BJ (cell line): ENCODE measurements at regions not wholly inside any gene's neighbourhood (a gene's known extent, or its start where the extent isn't known, plus 50 kb on each side); places are given as distances from the start of the nearest gene placed in this dataset.

Source experiments
- CTCF ChIA-PET: fragments of 350-600 bp; formaldehyde crosslinking; extraction: SDS; loops from one replicate; lab custom pipeline; 2021; ENCODE audit warnings: antibody characterized with exemption, inconsistent platforms; lab: Yijun Ruan, JAX
- POLR2A ChIA-PET: fragments of 300-600 bp; sonication (Branson Sonifier 250); formaldehyde crosslinking; extraction: SDS; loops from one replicate; lab custom pipeline; 2021; ENCODE audit warnings: antibody characterized with exemption; lab: Charles Lee
- DNase-seq: peaks from one replicate; pipeline ENCODE4 v3.0.0-alpha.2; 2011; ENCODE audit warnings: low read depth
- H3K27me3 ChIP-seq: 2 replicates; pipeline ENCODE4 v1.6.0; 2011; ENCODE audit warnings: low read length; ENCODE audit not compliant: control insufficient read depth, insufficient read depth
- H3K36me3 ChIP-seq: 2 replicates; pipeline ENCODE4 v1.5.1; 2011; ENCODE audit warnings: low read length; ENCODE audit not compliant: control insufficient read depth, insufficient read depth
- H3K4me3 ChIP-seq: 2 replicates; pipeline ENCODE4 v1.5.1; 2011; ENCODE audit warnings: low read depth, mild to moderate bottlenecking, control low read depth, low read length
- TF ChIP-seq, protein P1 (sequence below): IDR thresholded peaks from 2 replicates; pipeline ENCODE4 v1.5.1; 2011; ENCODE audit warnings: low read depth, mild to moderate bottlenecking, control low read depth, inconsistent platforms, low read length, moderate library complexity; ENCODE audit not compliant: insufficient read depth

DNA sequence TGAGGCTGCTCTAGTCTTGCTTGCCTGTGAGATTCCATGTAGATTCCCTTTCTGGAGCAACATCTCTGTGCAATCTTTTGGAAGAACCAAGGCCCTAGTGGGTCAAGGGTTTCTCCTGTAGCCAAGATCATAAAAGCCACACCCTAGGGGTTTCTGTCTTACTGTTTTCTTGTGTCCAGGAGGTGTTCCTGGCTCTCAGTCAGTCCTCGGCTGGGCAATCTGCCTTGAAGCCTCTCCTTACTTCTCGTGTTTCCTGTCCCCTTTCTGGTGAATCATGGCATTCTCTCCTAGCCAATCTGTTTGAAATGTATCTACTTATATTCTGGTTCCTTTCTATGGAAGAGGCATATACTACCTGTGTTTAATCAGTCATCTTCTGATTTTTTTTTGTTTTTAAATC lies 484.8 kb upstream of the UBE2E3 start:
- TF ChIP-seq, protein P1, sequence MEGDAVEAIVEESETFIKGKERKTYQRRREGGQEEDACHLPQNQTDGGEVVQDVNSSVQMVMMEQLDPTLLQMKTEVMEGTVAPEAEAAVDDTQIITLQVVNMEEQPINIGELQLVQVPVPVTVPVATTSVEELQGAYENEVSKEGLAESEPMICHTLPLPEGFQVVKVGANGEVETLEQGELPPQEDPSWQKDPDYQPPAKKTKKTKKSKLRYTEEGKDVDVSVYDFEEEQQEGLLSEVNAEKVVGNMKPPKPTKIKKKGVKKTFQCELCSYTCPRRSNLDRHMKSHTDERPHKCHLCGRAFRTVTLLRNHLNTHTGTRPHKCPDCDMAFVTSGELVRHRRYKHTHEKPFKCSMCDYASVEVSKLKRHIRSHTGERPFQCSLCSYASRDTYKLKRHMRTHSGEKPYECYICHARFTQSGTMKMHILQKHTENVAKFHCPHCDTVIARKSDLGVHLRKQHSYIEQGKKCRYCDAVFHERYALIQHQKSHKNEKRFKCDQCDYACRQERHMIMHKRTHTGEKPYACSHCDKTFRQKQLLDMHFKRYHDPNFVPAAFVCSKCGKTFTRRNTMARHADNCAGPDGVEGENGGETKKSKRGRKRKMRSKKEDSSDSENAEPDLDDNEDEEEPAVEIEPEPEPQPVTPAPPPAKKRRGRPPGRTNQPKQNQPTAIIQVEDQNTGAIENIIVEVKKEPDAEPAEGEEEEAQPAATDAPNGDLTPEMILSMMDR, result no peak
- ChIA-PET POLR2A (no interaction called here), CTCF (interaction anchor here (1.2 kb wide), 1 partner anchor 26 kb away, joined by 4 read pairs; no protein-coding TSS in a partner anchor)
- no peaks in the 10 kb centered on the region for H3K27me3 ChIP-seq
- H3K4me3 ChIP-seq, result no peak overlapping the region
- no peak for DNase-seq
- no peaks in the 10 kb centered on the region for H3K36me3 ChIP-seq

DNA sequence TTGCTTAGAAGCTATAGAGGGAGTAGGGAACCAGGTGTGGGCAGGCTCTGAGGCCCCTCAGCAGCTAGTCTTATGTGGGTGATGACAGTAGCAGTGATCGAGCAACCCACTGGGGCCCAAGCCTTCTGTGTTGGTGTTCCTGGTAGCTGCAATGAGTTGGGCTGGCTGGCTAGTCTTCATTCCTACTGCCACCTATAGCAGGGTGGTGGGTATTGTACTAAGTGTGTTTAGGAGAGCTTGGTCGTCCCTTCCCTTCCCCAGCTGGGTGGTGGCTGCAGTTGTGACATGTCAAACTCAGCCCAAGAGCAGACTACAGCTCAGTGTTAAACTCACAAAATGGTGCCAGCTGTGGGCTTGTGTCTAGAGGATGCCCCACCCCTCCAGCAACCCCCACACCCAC lies 486.1 kb upstream of the UBE2E3 start:
- TF ChIP-seq, protein P1, result no peak
- DNase-seq, result no peak
- Histone ChIP-seq H3K4me3 (no peak overlapping the region), H3K36me3 (no peaks in the 10 kb centered on the region), H3K27me3 (no peaks in the 10 kb centered on the region)
- ChIA-PET POLR2A (no interaction called here), CTCF (no interaction called here)

DNA sequence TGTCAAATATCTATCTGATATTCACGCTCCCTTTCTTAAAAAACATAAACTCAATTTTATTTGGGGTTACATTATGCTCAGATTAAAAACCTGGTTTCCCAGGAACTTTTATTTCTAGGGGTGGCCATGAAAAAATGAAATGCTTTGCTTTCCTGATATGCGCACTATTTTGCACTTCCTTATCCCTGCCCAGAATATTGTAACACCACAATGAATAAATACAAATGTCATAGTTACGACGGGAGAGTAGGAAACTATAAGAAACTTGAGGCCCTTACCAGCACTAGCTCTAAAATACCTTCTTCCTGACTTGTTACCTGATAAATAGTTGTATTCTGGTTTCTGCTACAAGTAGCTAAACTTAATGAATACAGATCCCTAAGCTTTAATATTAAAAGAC lies 475.6 kb upstream of the CWC22 start:
- H3K36me3 ChIP-seq, result no peaks in the 10 kb centered on the region
- no peaks in the 10 kb centered on the region for H3K27me3 ChIP-seq
- no peak for DNase-seq
- ChIA-PET POLR2A (no interaction called here), CTCF (no interaction called here)
- H3K4me3 ChIP-seq, result no peak overlapping the region
- TF ChIP-seq, protein P1, result no peak

DNA sequence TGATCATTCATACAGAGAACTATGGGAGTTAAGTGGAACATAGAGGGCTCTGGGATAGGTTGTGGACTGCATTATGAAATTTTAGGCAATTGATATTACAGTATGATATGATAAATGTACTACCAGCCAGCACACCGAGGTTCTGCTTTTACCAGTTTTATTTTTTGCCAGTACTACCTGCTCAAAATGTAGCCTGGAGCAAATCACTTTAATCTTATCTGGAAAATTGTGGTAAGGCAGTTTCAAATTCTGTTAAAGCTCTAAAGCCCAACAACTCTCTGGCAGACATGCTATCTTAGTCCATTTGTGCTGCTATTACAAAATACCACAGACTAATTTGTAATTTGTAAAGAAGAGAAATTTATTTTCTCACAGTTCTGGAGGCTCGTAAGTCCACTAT lies 474.9 kb upstream of the CWC22 start:
- ChIA-PET CTCF (no interaction called here), POLR2A (no interaction called here)
- no peaks in the 10 kb centered on the region for H3K36me3 ChIP-seq
- H3K4me3 ChIP-seq, result no peak overlapping the region
- no peak for DNase-seq
- H3K27me3 ChIP-seq, result no peaks in the 10 kb centered on the region
- TF ChIP-seq, protein P1, result no peak

DNA sequence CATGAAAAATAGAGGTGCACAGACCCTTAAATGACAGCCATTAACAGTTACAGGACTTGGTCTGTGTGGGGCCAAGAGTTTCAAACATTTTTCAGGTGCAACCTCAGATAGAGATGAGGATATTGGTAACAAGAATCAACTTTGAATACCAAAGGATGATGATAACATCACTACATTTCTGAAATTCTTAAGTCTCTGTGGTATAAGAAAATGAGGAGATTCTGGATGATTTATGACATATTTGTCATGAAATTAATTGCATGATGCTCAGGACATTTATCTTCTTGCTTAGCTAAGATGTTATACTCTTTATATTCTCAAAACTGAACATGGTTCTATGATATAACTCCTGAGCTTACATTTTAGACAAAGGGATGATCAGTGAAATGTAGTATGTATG lies 471.8 kb upstream of the CWC22 start:
- Histone ChIP-seq H3K27me3 (no peaks in the 10 kb centered on the region), H3K36me3 (no peaks in the 10 kb centered on the region), H3K4me3 (no peak overlapping the region)
- no peak for DNase-seq
- ChIA-PET CTCF (no interaction called here), POLR2A (no interaction called here)
- TF ChIP-seq, protein P1, result no peak
